SK-N-SH (cell line): ENCODE measurements at regions not wholly inside any gene's neighbourhood (a gene's known extent, or its start where the extent isn't known, plus 50 kb on each side); places are given as distances from the start of the nearest gene placed in this dataset.

ENCODE experiments used
- CTCF ChIP-seq: fragments of 200-600 bp; sonication (generic); IDR thresholded peaks from 2 replicates; pipeline ENCODE4 v1.6.1; 2017; ENCODE audit warnings: antibody characterized with exemption, mild to moderate bottlenecking, moderate library complexity
- MXI1 ChIP-seq: IDR thresholded peaks from 2 replicates; pipeline ENCODE4 v1.6.1; 2012; ENCODE audit warnings: mild to moderate bottlenecking, low read depth, low read length, improper control_type of control experiment
- RCOR1 ChIP-seq: fragments of 150-350 bp; IDR thresholded peaks from 2 replicates; pipeline ENCODE4 v1.6.1; 2017; ENCODE audit warnings: antibody characterized with exemption, low read length
- RFX5 ChIP-seq: IDR thresholded peaks from 2 replicates; pipeline ENCODE4 v1.6.1; 2012; ENCODE audit warnings: mild to moderate bottlenecking, improper control_type of control experiment, low read length
- SMC3 ChIP-seq: IDR thresholded peaks from 2 replicates; pipeline ENCODE4 v1.6.1; 2012; ENCODE audit warnings: low read depth, low read length, improper control_type of control experiment
- USF2 ChIP-seq: fragments of 150-350 bp; IDR thresholded peaks from 2 replicates; pipeline ENCODE4 v1.6.1; 2017; ENCODE audit warnings: antibody characterized with exemption, low read length, low read depth, borderline replicate concordance
- TF ChIP-seq, protein P1 (sequence below): IDR thresholded peaks from 2 replicates; pipeline ENCODE4 v1.4.0; 2012; ENCODE audit warnings: low read depth
- TF ChIP-seq, protein P2 (sequence below): IDR thresholded peaks from 2 replicates; pipeline ENCODE4 v1.4.0; 2012; ENCODE audit warnings: low read depth, borderline replicate concordance

DNA sequence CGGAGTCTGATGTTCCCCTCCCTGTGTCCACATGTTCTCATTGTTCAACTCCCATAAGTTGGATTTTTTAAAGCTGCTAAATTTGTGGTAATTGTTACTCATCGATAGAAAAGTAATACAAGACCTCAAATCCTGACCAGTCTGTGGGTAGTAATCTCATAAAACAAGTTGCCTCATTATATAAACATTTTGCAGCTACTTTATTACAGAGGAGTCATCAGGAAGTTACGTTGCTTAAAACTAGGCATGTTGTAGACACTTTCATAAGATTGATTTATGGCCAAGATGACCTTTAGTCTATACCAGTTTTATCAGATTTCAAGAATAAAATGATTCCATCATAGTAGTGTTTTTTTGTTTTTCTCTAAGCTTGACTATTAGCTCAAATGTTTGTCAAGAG lies 208.8 kb downstream of the GIPC2 start:
- no peak for TF ChIP-seq CTCF
- no peak for TF ChIP-seq RFX5
- TF ChIP-seq, protein P1, sequence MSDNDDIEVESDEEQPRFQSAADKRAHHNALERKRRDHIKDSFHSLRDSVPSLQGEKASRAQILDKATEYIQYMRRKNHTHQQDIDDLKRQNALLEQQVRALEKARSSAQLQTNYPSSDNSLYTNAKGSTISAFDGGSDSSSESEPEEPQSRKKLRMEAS: no peak
- TF ChIP-seq, protein P2, sequence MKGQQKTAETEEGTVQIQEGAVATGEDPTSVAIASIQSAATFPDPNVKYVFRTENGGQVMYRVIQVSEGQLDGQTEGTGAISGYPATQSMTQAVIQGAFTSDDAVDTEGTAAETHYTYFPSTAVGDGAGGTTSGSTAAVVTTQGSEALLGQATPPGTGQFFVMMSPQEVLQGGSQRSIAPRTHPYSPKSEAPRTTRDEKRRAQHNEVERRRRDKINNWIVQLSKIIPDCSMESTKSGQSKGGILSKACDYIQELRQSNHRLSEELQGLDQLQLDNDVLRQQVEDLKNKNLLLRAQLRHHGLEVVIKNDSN: no peak
- TF ChIP-seq MXI1: no peak
- TF ChIP-seq RCOR1: no peak
- TF ChIP-seq SMC3: no peak
- TF ChIP-seq USF2: no peak
